Psoas muscle (tissue), 7 donors: ENCODE measurements at regions not wholly inside any gene's neighbourhood (a gene's known extent, or its start where the extent isn't known, plus 50 kb on each side); places are given as distances from the start of the nearest gene placed in this dataset.

Source experiments
- ATAC-seq, 4 donors: fragments of 200-7000 bp; cut with Tn5 transposase; one replicate each; pipeline ENCODE4 v1.9.1; 2020; ENCODE audit warnings: moderate library complexity in 3 of 4, mild to moderate bottlenecking in 2 of 4
- DNase-seq, 2 donors: peaks; one replicate each; pipeline ENCODE4 v3.0.0-alpha.2; 2020
- H3K27ac ChIP-seq: fragments of 200-600 bp; one replicate; pipeline ENCODE4 v1.8.0; 2022
- H3K27me3 ChIP-seq, 3 donors: fragments of 200-600 bp in 1 of 3; one replicate each; pipeline versions ENCODE4 v1.6.1 to v1.8.0; 2013 to 2022; ENCODE audit warnings: low read length in 2 of 3, mild to moderate bottlenecking in 2 of 3, moderate library complexity in 1 of 3; ENCODE audit not compliant: insufficient read depth in 3 of 3
- H3K36me3 ChIP-seq, 2 donors: fragments of 200-600 bp in 1 of 2; one replicate each; pipeline versions ENCODE4 v1.6.1 to v1.8.0; 2013 to 2022; ENCODE audit warnings: low read depth in 1 of 2, mild to moderate bottlenecking in 1 of 2, moderate library complexity in 1 of 2; ENCODE audit not compliant: insufficient read depth in 1 of 2
- H3K4me1 ChIP-seq: fragments of 200-600 bp; one replicate; pipeline ENCODE4 v1.8.0; 2022
- H3K4me3 ChIP-seq: fragments of 200-600 bp; one replicate; pipeline ENCODE4 v1.8.0; 2022; ENCODE audit warnings: mild to moderate bottlenecking
- H3K9me3 ChIP-seq: fragments of 200-600 bp; one replicate; pipeline ENCODE4 v1.8.0; 2022
- CTCF ChIP-seq: fragments of 200-600 bp; IDR thresholded peaks from one replicate; pipeline ENCODE4 v1.8.0; 2022; ENCODE audit warnings: antibody characterized with exemption
- WGBS, 3 donors: extraction: QIAGEN DNeasy Blood & Tissue Kit; methylation state at CpG; one replicate each; pipeline versions ENCODE4 v1.1.6 to v1.1.7; 2013; 5-methylcytosine and 5-hydroxymethylcytosine counted together
- intact Hi-C, 2 donors: fragments of 100-400 bp; cut with DNase I; formaldehyde crosslinking; loops; one replicate each; pipeline versions ENCODE4 v1.11.0 to v1.14.2; 2022
- donor health status: healthy with polysubstance abuse.
- donor health status: DM: no; HTN: no; CAD: no; lungs with moderate emphysema.
- donor health status: Bipolar disorder and iron deficiency.
- donor health status: healthy.
- donor health status: DM: yes; HTN: yes; CAD: no.
- donor health status: DM: no; HTN: no; CAD: no.
- donor health status: DM: yes; HTN: yes; CAD: no.

DNA sequence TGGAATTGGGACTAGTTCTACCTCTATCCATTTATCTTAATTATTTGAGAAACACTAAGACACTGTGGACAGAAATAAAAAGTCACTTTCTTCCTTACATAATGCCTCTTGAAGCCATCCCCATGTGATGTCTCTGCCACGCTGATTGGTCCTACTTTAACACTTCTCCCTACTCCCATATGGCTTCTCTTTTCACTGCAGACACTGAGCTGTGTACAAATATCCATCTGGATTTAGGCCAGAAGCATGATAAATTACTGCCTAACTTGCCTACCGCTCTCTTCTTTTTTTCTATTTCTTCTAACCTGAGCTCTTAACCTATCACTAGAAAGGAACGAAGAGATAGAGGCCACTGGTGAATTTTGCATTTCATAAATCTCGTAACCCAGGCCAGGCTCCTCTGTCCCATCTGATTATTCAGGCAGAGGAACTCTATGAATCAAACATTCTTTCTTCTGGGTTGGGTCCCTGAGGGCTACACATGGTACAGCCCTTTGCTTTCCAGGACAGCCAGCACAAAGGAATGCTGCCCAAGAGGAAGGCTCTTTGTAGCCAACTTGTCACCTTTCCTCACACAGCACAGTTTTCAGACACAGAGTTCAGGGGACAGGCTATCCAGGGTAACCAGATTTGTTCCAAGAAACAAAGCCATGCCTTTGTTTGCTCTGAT is 878.5 kb upstream of the LRRC4C start:
- intact Hi-C loops = no loop called here

GRCh38 chr11:42344204-42344792 is 884.8 kb upstream of the LRRC4C start:
- no peak for ATAC-seq
- intact Hi-C loops = no loop called here
- Histone ChIP-seq H3K4me3 (no peak overlapping the region), H3K4me1 (no peaks in the 10 kb centered on the region), H3K27ac (no peak overlapping the region), H3K9me3 (no peaks in the 10 kb centered on the region), H3K36me3 (no peaks in the 10 kb centered on the region), H3K27me3 (no peaks in the 10 kb centered on the region)
- WGBS, 3 donors = 94 to 97% (median 95%) methylated on average over 24 to 25 of the region's 25 CpGs
- TF ChIP-seq CTCF = no peak
- no peak for DNase-seq

More for the DNA sequence above, 878.5 kb upstream of the LRRC4C start:
- no peak for TF ChIP-seq CTCF
- H3K9me3 ChIP-seq = no peaks in the 10 kb centered on the region
- H3K27me3 ChIP-seq = no peaks in the 10 kb centered on the region
- no peaks in the 10 kb centered on the region for H3K36me3 ChIP-seq
- ATAC-seq (no peak), DNase-seq (no peak)
- H3K27ac ChIP-seq = no peak overlapping the region
- 62 to 71% (median 69%) methylated on average over 4 of the region's 4 CpGs for WGBS, 3 donors
- H3K4me1 ChIP-seq = no peaks in the 10 kb centered on the region
- no peak overlapping the region for H3K4me3 ChIP-seq

GRCh38 chr11:42345933-42346332 is 886.5 kb upstream of the LRRC4C start:
- no peak for TF ChIP-seq CTCF
- intact Hi-C loops = no loop called here
- no peak overlapping the region for H3K27ac ChIP-seq
- no peaks in the 10 kb centered on the region for H3K4me1 ChIP-seq
- ATAC-seq (no peak), DNase-seq (no peak)
- H3K9me3 ChIP-seq = no peaks in the 10 kb centered on the region
- H3K4me3 ChIP-seq = no peak overlapping the region
- no peaks in the 10 kb centered on the region for H3K27me3 ChIP-seq
- H3K36me3 ChIP-seq = no peaks in the 10 kb centered on the region

DNA sequence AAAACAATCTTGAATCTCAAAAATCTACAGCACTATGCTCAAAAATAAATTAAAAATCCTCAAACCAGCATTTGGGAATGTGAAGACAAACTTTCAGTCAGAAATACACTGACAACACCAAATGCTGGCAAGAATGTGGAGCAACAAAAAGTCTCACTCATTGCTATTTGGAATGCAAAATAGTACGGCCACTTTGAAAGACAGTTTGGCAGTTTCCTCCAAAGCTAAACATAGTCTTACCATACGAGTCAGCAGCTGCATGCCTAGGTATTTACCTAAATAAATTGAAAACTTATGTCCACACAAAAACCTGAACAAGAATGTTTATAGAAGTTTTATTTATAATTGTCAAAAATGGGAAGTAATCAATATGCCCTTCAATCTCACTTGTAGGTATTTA is 904.2 kb upstream of the LRRC4C start:
- H3K4me3 ChIP-seq = no peak overlapping the region
- WGBS, 3 donors = 51 to 70% (median 58%) methylated on average over 2 of the region's 2 CpGs
- no peaks in the 10 kb centered on the region for H3K4me1 ChIP-seq
- DNase-seq (no peak), ATAC-seq (no peak)
- no peaks in the 10 kb centered on the region for H3K9me3 ChIP-seq
- H3K36me3 ChIP-seq = no peaks in the 10 kb centered on the region
- H3K27ac ChIP-seq = no peak overlapping the region
- intact Hi-C loops = no loop called here
- no peak for TF ChIP-seq CTCF
- H3K27me3 ChIP-seq = no peaks in the 10 kb centered on the region

GRCh38 chr11:42390116-42390515 is 921.7 kb upstream of the API5 start:
- ATAC-seq = no peak
- H3K4me1 ChIP-seq = no peaks in the 10 kb centered on the region
- DNase-seq = no peak
- H3K27ac ChIP-seq = no peak overlapping the region
- TF ChIP-seq CTCF = no peak
- H3K27me3 ChIP-seq = no peaks in the 10 kb centered on the region
- no peak overlapping the region for H3K4me3 ChIP-seq
- intact Hi-C loops = no loop called here
- H3K9me3 ChIP-seq = no peaks in the 10 kb centered on the region
- H3K36me3 ChIP-seq = no peaks in the 10 kb centered on the region
